ENCODE measurements at regions not wholly inside any gene's neighbourhood (a gene's known extent, or its start where the extent isn't known, plus 50 kb on each side); places are given as distances from the start of the nearest gene placed in this dataset.
A peak's percentile ranks its signal among the peaks of the same experiment; 100 is the strongest.

GRCh38 chr18:2059336-2059735, 512.0 kb downstream of the METTL4 start:
- no peak for TF ChIP-seq CTCF (IDR thresholded peaks at IDR 0.05; ENCODE audit: low read depth, low read length, missing control alignments)
- no peak for DNase-seq (ENCODE audit: low read depth)
- no peak overlapping the region for H3K4me3 ChIP-seq (ENCODE audit: low read depth, low read length)

- no peak for TF ChIP-seq CTCF (IDR thresholded peaks at IDR 0.05; ENCODE audit: low read depth, low read length, missing control alignments)
- H3K4me3 ChIP-seq (ENCODE audit: low read depth, low read length) = no peak overlapping the region
- DNase-seq (ENCODE audit: low read depth) = no peak
Measured at GRCh38 chr18:2060086-2060485, 511.2 kb downstream of the METTL4 start.

GRCh38 chr18:2070631-2071030, 500.7 kb downstream of the METTL4 start:
- TF ChIP-seq CTCF (IDR thresholded peaks at IDR 0.05; ENCODE audit: low read depth, low read length, missing control alignments) = no peak
- H3K4me3 ChIP-seq (ENCODE audit: low read depth, low read length) = no peak overlapping the region
- no peak for DNase-seq (ENCODE audit: low read depth)

GRCh38 chr18:2075499-2075898, 495.8 kb downstream of the METTL4 start:
- TF ChIP-seq CTCF (IDR thresholded peaks at IDR 0.05; ENCODE audit: low read depth, low read length, missing control alignments) = no peak
- no peak for DNase-seq (ENCODE audit: low read depth)
- no peak overlapping the region for H3K4me3 ChIP-seq (ENCODE audit: low read depth, low read length)

- no peak for DNase-seq (ENCODE audit: low read depth)
- no peak for TF ChIP-seq CTCF (IDR thresholded peaks at IDR 0.05; ENCODE audit: low read depth, low read length, missing control alignments)
- no peak overlapping the region for H3K4me3 ChIP-seq (ENCODE audit: low read depth, low read length)
Measured at GRCh38 chr18:2082676-2083075, 488.6 kb downstream of the METTL4 start.

- H3K4me3 ChIP-seq (ENCODE audit: low read depth, low read length) = no peak overlapping the region
- DNase-seq (ENCODE audit: low read depth) = no peak
- peak; percentile 42 for TF ChIP-seq CTCF (IDR thresholded peaks at IDR 0.05; ENCODE audit: low read depth, low read length, missing control alignments)
Measured at GRCh38 chr18:2083691-2084090, 487.6 kb downstream of the METTL4 start.

GRCh38 chr18:2086439-2086838, 484.9 kb downstream of the METTL4 start:
- DNase-seq (ENCODE audit: low read depth) = no peak
- no peak overlapping the region for H3K4me3 ChIP-seq (ENCODE audit: low read depth, low read length)
- no peak for TF ChIP-seq CTCF (IDR thresholded peaks at IDR 0.05; ENCODE audit: low read depth, low read length, missing control alignments)

Data from GM12864 (cell line).